GM10248 (cell line): ENCODE measurements at regions not wholly inside any gene's neighbourhood (a gene's known extent, or its start where the extent isn't known, plus 50 kb on each side); places are given as distances from the start of the nearest gene placed in this dataset.
"Not testable (repeated sequence)": the region's sequence is repeated elsewhere in the genome, so short reads cannot be mapped to it uniquely, and the experiment has no call there.

Experiments used
- CTCF ChIA-PET: fragments of 300-600 bp; sonication (Branson Sonifier 250); formaldehyde crosslinking; extraction: SDS; loops from one replicate; lab custom pipeline; 2021; ENCODE audit warnings: antibody characterized with exemption; lab: Yijun Ruan, JAX
- POLR2A ChIA-PET: fragments of 350-650 bp; sonication (Branson Sonifier 250); formaldehyde crosslinking; extraction: SDS; loops from one replicate; lab custom pipeline; 2020; ENCODE audit warnings: antibody characterized with exemption; lab: Yijun Ruan, JAX
- DNase-seq: peaks from one replicate; pipeline ENCODE4 v3.0.0; 2012; ENCODE audit errors: extremely low spot score
- CTCF ChIP-seq: IDR thresholded peaks from 2 replicates; pipeline ENCODE4 v1.5.1; 2012; ENCODE audit warnings: mild to moderate bottlenecking, low read depth; ENCODE audit errors: extremely low read depth, missing control alignments, control extremely low read depth

GRCh38 chr4:66279084-66279483 is 608.8 kb upstream of the EPHA5 start:
- DNase-seq: no peak
- no peak for TF ChIP-seq CTCF
- ChIA-PET POLR2A (no interaction called here), CTCF (no interaction called here)

- no peak for DNase-seq
- ChIA-PET CTCF (no interaction called here), POLR2A (no interaction called here)
- no peak for TF ChIP-seq CTCF
Observed at GRCh38 chr4:66275411-66276038, 605.2 kb upstream of the EPHA5 start.

- TF ChIP-seq CTCF: no peak
- DNase-seq: no peak
- ChIA-PET CTCF (interaction anchor here (1.1 to 1.5 kb wide), 3 partner anchors 8 to 16 kb away, joined by 4 to 7 read pairs (median 4); no protein-coding TSS in a partner anchor), POLR2A (no interaction called here)
Observed at GRCh38 chr4:66273110-66273509, 602.8 kb upstream of the EPHA5 start.

GRCh38 chr4:66270356-66270755 is 600.1 kb upstream of the EPHA5 start:
- POLR2A ChIA-PET, CTCF ChIA-PET, DNase-seq: not testable (repeated sequence)

GRCh38 chr4:66266554-66266953 is 596.3 kb upstream of the EPHA5 start:
- CTCF ChIA-PET: interaction anchor here (1.1 to 1.5 kb wide), 2 partner anchors 10 to 244 kb away, joined by 3 to 5 read pairs; no protein-coding TSS in a partner anchor
- POLR2A ChIA-PET, DNase-seq: not testable (repeated sequence)

GRCh38 chr4:66266035-66266434 is 595.7 kb upstream of the EPHA5 start:
- no peak for DNase-seq
- no peak for TF ChIP-seq CTCF
- CTCF ChIA-PET: interaction anchor here (1.1 to 1.5 kb wide), 2 partner anchors 11 to 245 kb away, joined by 3 to 5 read pairs; no protein-coding TSS in a partner anchor
- POLR2A ChIA-PET: no interaction called here

- DNase-seq: no peak
- no peak for TF ChIP-seq CTCF
- ChIA-PET CTCF (no interaction called here), POLR2A (no interaction called here)
Observed at GRCh38 chr4:66252291-66252690, 582.0 kb upstream of the EPHA5 start.
